NCI-H82 (cell line): ENCODE measurements at regions not wholly inside any gene's neighbourhood (a gene's known extent, or its start where the extent isn't known, plus 50 kb on each side); places are given as distances from the start of the nearest gene placed in this dataset.

Source experiments
- DNase-seq: peaks from one replicate; lab custom pipeline; 2025; lab: John Stamatoyannopoulos, UW

GRCh38 chr15:62946940-62947339, 95.6 kb upstream of the TPM1 start:
- no peak for DNase-seq

GRCh38 chr15:62950462-62950931, 92.0 kb upstream of the TPM1 start:
- DNase-seq: no peak

GRCh38 chr15:62951481-62951880, 91.1 kb upstream of the TPM1 start:
- DNase-seq: no peak

- DNase-seq: no peak
Observed at GRCh38 chr15:62953021-62953420, 89.5 kb upstream of the TPM1 start.

- no peak for DNase-seq
Observed at GRCh38 chr15:62953496-62954045, 89.0 kb upstream of the TPM1 start.

GRCh38 chr15:62957130-62957529, 85.4 kb upstream of the TPM1 start:
- no peak for DNase-seq

GRCh38 chr15:62958528-62959363, 83.8 kb upstream of the TPM1 start:
- peak; percentile 22 for DNase-seq

- DNase-seq: no peak
Observed at GRCh38 chr15:62961134-62961533, 81.4 kb upstream of the TPM1 start.

- DNase-seq: peak; percentile 23
Observed at GRCh38 chr15:62962101-62962995, 80.2 kb upstream of the TPM1 start.

GRCh38 chr15:62964251-62964650, 78.3 kb upstream of the TPM1 start:
- peak; percentile 97 for DNase-seq

- DNase-seq: no peak
Observed at GRCh38 chr15:62966294-62967078, 76.1 kb upstream of the TPM1 start.

GRCh38 chr15:62968699-62969098, 73.8 kb upstream of the TPM1 start:
- DNase-seq: no peak

- no peak for DNase-seq
Observed at GRCh38 chr15:62969442-62970089, 73.0 kb upstream of the TPM1 start.

- DNase-seq: no peak
Observed at GRCh38 chr15:62972814-62973213, 69.7 kb upstream of the TPM1 start.

GRCh38 chr15:62975515-62975914, 67.0 kb upstream of the TPM1 start:
- DNase-seq: peak; percentile 23

GRCh38 chr15:62976301-62976881, 66.2 kb upstream of the TPM1 start:
- DNase-seq: no peak

- no peak for DNase-seq
Observed at GRCh38 chr15:62977952-62978811, 64.4 kb upstream of the TPM1 start.

- DNase-seq: no peak
Observed at GRCh38 chr15:62979252-62979651, 63.3 kb upstream of the TPM1 start.

GRCh38 chr15:62981071-62981470, 61.5 kb upstream of the TPM1 start:
- no peak for DNase-seq

GRCh38 chr15:62983956-62984355, 58.6 kb upstream of the TPM1 start:
- no peak for DNase-seq
